Adrenal gland (tissue), 5 donors: ENCODE measurements at regions not wholly inside any gene's neighbourhood (a gene's known extent, or its start where the extent isn't known, plus 50 kb on each side); places are given as distances from the start of the nearest gene placed in this dataset.

Experiments
- CTCF ChIP-seq, 6 experiments: fragments of 450-650 bp in 4 of 6; fragments of 200-600 bp in 2 of 6; sonication (generic) in 1 of 6; IDR thresholded peaks; 1 replicate in 5 of 6; 2 replicates in 1 of 6; pipeline versions ENCODE4 v1.5.1 to v1.8.0; 2016 to 2021; ENCODE audit warnings: antibody characterized with exemption in 6 of 6, mild to moderate bottlenecking in 2 of 6, moderate library complexity in 1 of 6
- POLR2A ChIP-seq, 2 donors: fragments of 450-650 bp; IDR thresholded peaks; one replicate each; pipeline ENCODE4 v1.6.1; 2017; ENCODE audit warnings: antibody characterized with exemption in 2 of 2, mild to moderate bottlenecking in 2 of 2, moderate library complexity in 1 of 2
- donor health status: DM: no; HTN: no; CAD: no.

GRCh38 chr6:44606504-44606903 is 219.0 kb downstream of the CDC5L start:
- TF ChIP-seq CTCF (IDR thresholded peaks at IDR 0.05) (no peak), POLR2A (IDR thresholded peaks at IDR 0.05) (no peak)
